A673 (cell line): ENCODE measurements at regions not wholly inside any gene's neighbourhood (a gene's known extent, or its start where the extent isn't known, plus 50 kb on each side); places are given as distances from the start of the nearest gene placed in this dataset.
"Not testable (repeated sequence)": the region's sequence is repeated elsewhere in the genome, so short reads cannot be mapped to it uniquely, and the experiment has no call there.

ENCODE experiments used
- CTCF ChIP-seq: fragments of 300-800, 200-600 bp; sonication (generic); conservative IDR thresholded peaks from 2 replicates; pipeline ENCODE4 v1.5.1; 2017; ENCODE audit warnings: low read depth, mild to moderate bottlenecking, antibody characterized with exemption, low read length, moderate library complexity, mixed read lengths
- EZH2 ChIP-seq: fragments of 200-600 bp; sonication (generic); IDR thresholded peaks from 2 replicates; pipeline ENCODE4 v1.6.1; 2017; ENCODE audit warnings: borderline replicate concordance, low read depth, mild to moderate bottlenecking, mixed read lengths, antibody characterized with exemption, low read length; ENCODE audit not compliant: poor library complexity, severe bottlenecking

- not testable (repeated sequence) for TF ChIP-seq CTCF, EZH2
Measured at GRCh38 chr3:75445234-75445633, 218.9 kb upstream of the FRG2C start.
